Prostate gland (tissue), 2 donors: ENCODE measurements at regions not wholly inside any gene's neighbourhood (a gene's known extent, or its start where the extent isn't known, plus 50 kb on each side); places are given as distances from the start of the nearest gene placed in this dataset.

ENCODE experiments used
- DNase-seq: peaks from one replicate; pipeline ENCODE4 v3.0.0-alpha.2; 2019; ENCODE audit warnings: low spot score
- H3K27ac ChIP-seq, 2 donors: fragments of 200-600 bp; sonication (generic); 2 replicates each; pipeline ENCODE4 v1.5.1; 2017 to 2019
- H3K27me3 ChIP-seq: fragments of 200-600 bp; sonication (generic); replicated peaks from 2 replicates; pipeline ENCODE4 v1.5.1; 2019; ENCODE audit not compliant: insufficient read depth
- H3K36me3 ChIP-seq, 2 donors: fragments of 200-600 bp; sonication (generic); 1 replicate in 1 of 2; 2 replicates in 1 of 2; pipeline versions ENCODE4 v1.5.1 to v1.8.1; 2017 to 2019
- H3K4me1 ChIP-seq: fragments of 200-600 bp; sonication (generic); replicated peaks from 2 replicates; pipeline ENCODE4 v1.5.1; 2019
- H3K4me3 ChIP-seq, 2 donors: fragments of 200-600 bp; sonication (generic); 2 replicates each; pipeline ENCODE4 v1.5.1; 2017 to 2019
- H3K9me3 ChIP-seq: fragments of 200-600 bp; sonication (generic); 2 replicates; pipeline ENCODE4 v1.5.1; 2017
- POLR2A ChIP-seq: fragments of 450-650 bp; IDR thresholded peaks from one replicate; pipeline ENCODE4 v1.6.1; 2016; ENCODE audit warnings: antibody characterized with exemption, mild to moderate bottlenecking
- POLR2AphosphoS5 ChIP-seq: sonication (generic); formaldehyde crosslinking; IDR thresholded peaks from one replicate; pipeline ENCODE4 v1.6.1; 2017; ENCODE audit warnings: antibody characterized with exemption
- WGBS: methylation state at CpG from one replicate; pipeline ENCODE4 v1.1.5; 2018; 5-methylcytosine and 5-hydroxymethylcytosine counted together
- intact Hi-C: fragments of 100-400 bp; cut with DNase I; formaldehyde crosslinking; loops from one replicate; pipeline ENCODE4 v1.14.2; 2022
- TF ChIP-seq, protein P1 (sequence below), 4 experiments: fragments of 200-600 bp in 2 of 4; fragments of 450-650 bp in 2 of 4; sonication (generic) in 2 of 4; IDR thresholded peaks; 1 replicate in 3 of 4; 2 replicates in 1 of 4; pipeline ENCODE4 v1.5.1; 2016 to 2019; ENCODE audit warnings: antibody characterized with exemption in 4 of 4, mild to moderate bottlenecking in 2 of 4, moderate library complexity in 2 of 4

DNA sequence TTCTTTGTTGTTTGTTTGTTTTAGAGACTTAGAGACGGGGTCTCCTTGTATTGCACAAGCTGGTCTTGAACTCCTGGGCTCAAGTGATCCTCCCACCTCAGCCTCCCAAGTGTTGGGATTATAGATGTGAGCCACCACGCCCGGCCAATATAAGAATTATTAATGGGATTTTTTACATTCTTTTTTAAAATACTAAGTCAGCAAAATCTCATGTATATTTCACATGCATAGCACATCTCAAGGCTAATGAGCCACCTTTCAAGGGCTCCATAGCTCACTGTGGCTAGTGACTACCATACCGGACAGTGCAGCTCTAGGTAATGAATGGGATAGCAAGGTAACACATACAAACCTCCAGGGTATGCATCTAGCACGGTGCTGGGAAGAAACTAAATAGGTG lies 361.4 kb downstream of the SAMD5 start:
- no peak overlapping the region for H3K27ac ChIP-seq
- no peaks in the 10 kb centered on the region for H3K9me3 ChIP-seq
- WGBS = 98% methylated on average over 5 of the region's 5 CpGs
- DNase-seq = no peak
- H3K4me1 ChIP-seq = no peaks in the 10 kb centered on the region
- no peaks in the 10 kb centered on the region for H3K27me3 ChIP-seq
- H3K36me3 ChIP-seq = no peaks in the 10 kb centered on the region
- intact Hi-C loops = no loop called here
- H3K4me3 ChIP-seq = no peak overlapping the region
- no peak for TF ChIP-seq POLR2AphosphoS5

DNA sequence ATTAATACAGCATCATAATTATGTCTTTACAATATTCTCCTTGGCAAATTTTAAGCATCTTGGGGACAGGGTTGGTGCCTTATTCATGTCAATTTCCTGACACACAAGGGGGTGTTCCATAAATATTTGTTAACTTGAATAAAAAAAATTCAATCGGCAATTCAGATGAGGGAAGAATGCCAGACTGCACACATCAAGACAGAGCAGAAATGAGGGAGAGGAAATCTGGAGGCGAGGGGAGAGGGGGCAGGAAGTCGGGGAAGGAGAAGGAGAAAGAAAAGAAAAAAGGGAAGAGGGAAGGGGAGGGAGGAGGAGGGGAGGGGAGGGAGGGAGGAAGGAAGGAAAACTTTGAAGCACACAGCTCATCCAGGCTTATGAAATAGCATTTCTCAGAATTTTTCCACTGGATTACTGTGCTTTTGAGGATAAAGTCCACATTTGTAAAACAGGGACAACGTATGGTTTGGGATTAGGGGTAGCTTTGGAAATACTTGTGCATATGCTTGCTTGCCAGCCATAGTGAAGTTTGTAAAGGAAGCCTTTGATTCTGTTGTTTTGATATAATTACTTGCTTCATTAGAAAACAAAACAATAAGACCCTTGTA lies 362.1 kb downstream of the SAMD5 start:
- no peak for DNase-seq
- Histone ChIP-seq H3K27me3 (no peaks in the 10 kb centered on the region), H3K27ac (no peak overlapping the region), H3K9me3 (no peaks in the 10 kb centered on the region), H3K4me3 (no peak overlapping the region), H3K4me1 (no peaks in the 10 kb centered on the region), H3K36me3 (no peaks in the 10 kb centered on the region)
- intact Hi-C loops = no loop called here
- no peak for TF ChIP-seq POLR2A
- TF ChIP-seq, protein P1, sequence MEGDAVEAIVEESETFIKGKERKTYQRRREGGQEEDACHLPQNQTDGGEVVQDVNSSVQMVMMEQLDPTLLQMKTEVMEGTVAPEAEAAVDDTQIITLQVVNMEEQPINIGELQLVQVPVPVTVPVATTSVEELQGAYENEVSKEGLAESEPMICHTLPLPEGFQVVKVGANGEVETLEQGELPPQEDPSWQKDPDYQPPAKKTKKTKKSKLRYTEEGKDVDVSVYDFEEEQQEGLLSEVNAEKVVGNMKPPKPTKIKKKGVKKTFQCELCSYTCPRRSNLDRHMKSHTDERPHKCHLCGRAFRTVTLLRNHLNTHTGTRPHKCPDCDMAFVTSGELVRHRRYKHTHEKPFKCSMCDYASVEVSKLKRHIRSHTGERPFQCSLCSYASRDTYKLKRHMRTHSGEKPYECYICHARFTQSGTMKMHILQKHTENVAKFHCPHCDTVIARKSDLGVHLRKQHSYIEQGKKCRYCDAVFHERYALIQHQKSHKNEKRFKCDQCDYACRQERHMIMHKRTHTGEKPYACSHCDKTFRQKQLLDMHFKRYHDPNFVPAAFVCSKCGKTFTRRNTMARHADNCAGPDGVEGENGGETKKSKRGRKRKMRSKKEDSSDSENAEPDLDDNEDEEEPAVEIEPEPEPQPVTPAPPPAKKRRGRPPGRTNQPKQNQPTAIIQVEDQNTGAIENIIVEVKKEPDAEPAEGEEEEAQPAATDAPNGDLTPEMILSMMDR (IDR thresholded peaks at IDR 0.05) = no peak
- TF ChIP-seq POLR2AphosphoS5 = no peak
- WGBS = 65% methylated on average over 3 of the region's 4 CpGs

DNA sequence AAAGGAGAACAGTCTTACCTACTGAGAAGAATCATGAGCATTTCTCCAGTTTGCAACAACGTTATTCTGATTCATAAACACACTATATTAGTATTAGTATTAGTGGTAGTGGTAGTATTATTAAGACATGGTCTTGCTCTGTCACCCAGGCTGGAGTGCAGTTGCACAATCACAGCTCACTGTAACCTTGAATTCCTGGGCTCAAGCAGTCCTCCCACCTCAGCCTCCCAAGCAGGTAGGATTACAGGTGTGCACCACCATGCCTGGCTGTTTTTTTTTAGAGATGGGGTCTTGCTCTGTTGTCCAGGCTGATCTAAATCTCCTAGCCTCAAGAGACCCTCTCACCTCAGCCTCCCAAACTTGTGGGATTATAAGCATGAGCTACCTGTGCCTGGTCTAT lies 363.5 kb downstream of the SAMD5 start:
- Histone ChIP-seq H3K4me1 (no peaks in the 10 kb centered on the region), H3K9me3 (no peaks in the 10 kb centered on the region), H3K36me3 (no peaks in the 10 kb centered on the region), H3K27ac (no peak overlapping the region), H3K4me3 (no peak overlapping the region), H3K27me3 (no peaks in the 10 kb centered on the region)
- intact Hi-C loops = no loop called here
- 96% methylated on average over 1 of the region's 1 CpG for whole genome bisulfite sequencing
- TF ChIP-seq, protein P1 (IDR thresholded peaks at IDR 0.05) = no peak
- TF ChIP-seq POLR2A (no peak), POLR2AphosphoS5 (no peak)
- no peak for DNase-seq

DNA sequence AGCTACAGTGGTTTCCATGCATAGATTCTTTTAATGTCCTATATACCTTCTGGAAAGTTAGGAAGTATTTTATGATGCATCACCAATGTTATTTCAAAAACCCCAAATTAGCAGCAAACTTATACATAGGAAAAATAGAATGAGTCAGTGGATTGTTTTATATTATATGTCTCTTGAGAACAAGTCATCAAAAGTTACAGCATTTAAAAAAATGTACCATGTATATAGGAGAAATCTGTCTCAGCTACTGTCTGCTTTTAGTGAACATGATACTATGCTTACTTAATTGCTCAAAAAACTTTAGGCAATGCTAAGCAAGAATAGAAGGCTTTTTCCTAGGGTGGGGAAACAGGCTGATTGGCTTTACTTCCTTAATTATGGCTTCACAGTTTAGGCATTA lies 365.3 kb downstream of the SAMD5 start:
- no peaks in the 10 kb centered on the region for H3K27me3 ChIP-seq
- no peaks in the 10 kb centered on the region for H3K4me1 ChIP-seq
- intact Hi-C loops = no loop called here
- H3K9me3 ChIP-seq = no peaks in the 10 kb centered on the region
- no peaks in the 10 kb centered on the region for H3K36me3 ChIP-seq
- TF ChIP-seq POLR2A (no peak), POLR2AphosphoS5 (no peak)
- TF ChIP-seq, protein P1 (IDR thresholded peaks at IDR 0.05) = no peak
- no peak for DNase-seq
- no peak overlapping the region for H3K27ac ChIP-seq
- no peak overlapping the region for H3K4me3 ChIP-seq

DNA sequence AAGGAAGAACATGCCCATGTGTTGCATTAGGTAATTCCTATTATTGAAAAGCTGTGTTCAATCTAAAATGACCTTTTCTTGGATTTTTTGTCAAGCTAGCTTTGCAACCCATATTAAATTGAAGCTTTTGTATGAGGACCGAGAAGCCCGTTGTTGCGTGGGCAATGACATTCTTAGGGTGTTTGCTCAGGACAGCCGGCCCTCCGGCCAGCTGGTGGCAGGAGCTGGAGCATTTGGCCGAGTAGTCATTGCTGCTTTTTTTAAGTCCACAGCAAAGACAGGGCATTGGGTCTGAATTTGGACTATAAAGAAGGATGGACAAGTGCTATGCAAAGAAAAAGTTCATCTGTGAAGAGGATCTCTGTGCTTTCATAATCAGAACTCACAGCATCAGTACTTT lies 365.8 kb downstream of the SAMD5 start:
- Histone ChIP-seq H3K4me3 (no peak overlapping the region), H3K9me3 (no peaks in the 10 kb centered on the region), H3K36me3 (no peaks in the 10 kb centered on the region), H3K27ac (no peak overlapping the region), H3K4me1 (no peaks in the 10 kb centered on the region), H3K27me3 (no peaks in the 10 kb centered on the region)
- intact Hi-C loops = no loop called here
- DNase-seq = no peak
- TF ChIP-seq POLR2A = no peak
- no peak for TF ChIP-seq POLR2AphosphoS5
- TF ChIP-seq, protein P1 (IDR thresholded peaks at IDR 0.05) = no peak
- WGBS = 84% methylated on average over 6 of the region's 6 CpGs
